WERI-Rb-1 (cell line): ENCODE measurements at regions not wholly inside any gene's neighbourhood (a gene's known extent, or its start where the extent isn't known, plus 50 kb on each side); places are given as distances from the start of the nearest gene placed in this dataset.

ENCODE experiments used
- DNase-seq: peaks from one replicate; pipeline ENCODE4 v3.0.0-alpha.2; 2020
- H3K27ac ChIP-seq: fragments of 250-450 bp; sonication (Bioruptor Pico); 2 replicates; pipeline ENCODE4 v1.5.1; 2020; ENCODE audit warnings: mild to moderate bottlenecking, moderate library complexity
- H3K27me3 ChIP-seq: fragments of 250-450 bp; sonication (Bioruptor Pico); 2 replicates; pipeline ENCODE4 v1.5.1; 2021; ENCODE audit warnings: mild to moderate bottlenecking, low read depth, moderate library complexity; ENCODE audit not compliant: insufficient read depth, severe bottlenecking
- H3K36me3 ChIP-seq: fragments of 250-450 bp; sonication (Bioruptor Pico); 2 replicates; pipeline ENCODE4 v1.5.1; 2020; ENCODE audit warnings: mild to moderate bottlenecking, moderate library complexity
- H3K4me3 ChIP-seq: 2 replicates; pipeline ENCODE4 v1.5.1; 2011; ENCODE audit warnings: low read depth, mild to moderate bottlenecking, control low read depth, low read length
- H3K9me3 ChIP-seq: fragments of 250-450 bp; sonication (Bioruptor Pico); 2 replicates; pipeline ENCODE4 v1.5.1; 2021; ENCODE audit warnings: mild to moderate bottlenecking, moderate library complexity; ENCODE audit not compliant: severe bottlenecking
- CTCF ChIP-seq: IDR thresholded peaks from 2 replicates; pipeline ENCODE4 v1.5.1; 2011; ENCODE audit warnings: low read depth, mild to moderate bottlenecking, control low read depth, inconsistent platforms, low read length

- no peak overlapping the region for H3K27ac ChIP-seq
- TF ChIP-seq CTCF: no peak
Observed at GRCh38 chr12:75712223-75712622, 200.8 kb upstream of the KRR1 start.

GRCh38 chr12:75711271-75711670 lies 199.9 kb upstream of the KRR1 start:
- H3K36me3 ChIP-seq: no peaks in the 10 kb centered on the region
- no peak for DNase-seq
- no peak overlapping the region for H3K27ac ChIP-seq
- H3K4me3 ChIP-seq: no peak overlapping the region
- TF ChIP-seq CTCF: no peak
- H3K9me3 ChIP-seq: peaks cover 3% of the 10 kb centered on the region
- H3K27me3 ChIP-seq: no peaks in the 10 kb centered on the region

More at GRCh38 chr12:75712223-75712622, 200.8 kb upstream of the KRR1 start:
- H3K27me3 ChIP-seq: no peaks in the 10 kb centered on the region
- DNase-seq: no peak
- no peaks in the 10 kb centered on the region for H3K36me3 ChIP-seq
- no peak overlapping the region for H3K4me3 ChIP-seq
- H3K9me3 ChIP-seq: peaks cover 3% of the 10 kb centered on the region

- no peak for DNase-seq
- H3K27ac ChIP-seq: no peak overlapping the region
Observed at GRCh38 chr12:75710361-75711069, 199.1 kb upstream of the KRR1 start.

GRCh38 chr12:75709503-75709902 lies 198.1 kb upstream of the KRR1 start:
- Histone ChIP-seq H3K36me3 (no peaks in the 10 kb centered on the region), H3K4me3 (no peak overlapping the region), H3K27ac (no peak overlapping the region), H3K27me3 (no peaks in the 10 kb centered on the region), H3K9me3 (no peaks in the 10 kb centered on the region)
- DNase-seq: no peak
- no peak for TF ChIP-seq CTCF

More at GRCh38 chr12:75710361-75711069, 199.1 kb upstream of the KRR1 start:
- no peak for TF ChIP-seq CTCF
- H3K9me3 ChIP-seq: no peaks in the 10 kb centered on the region
- H3K36me3 ChIP-seq: no peaks in the 10 kb centered on the region
- H3K27me3 ChIP-seq: no peaks in the 10 kb centered on the region
- H3K4me3 ChIP-seq: no peak overlapping the region

GRCh38 chr12:75708802-75709201 lies 197.4 kb upstream of the KRR1 start:
- Histone ChIP-seq H3K9me3 (no peaks in the 10 kb centered on the region), H3K4me3 (no peak overlapping the region), H3K27me3 (no peaks in the 10 kb centered on the region), H3K27ac (no peak overlapping the region), H3K36me3 (no peaks in the 10 kb centered on the region)
- no peak for DNase-seq
- TF ChIP-seq CTCF: no peak

- Histone ChIP-seq H3K27me3 (no peaks in the 10 kb centered on the region), H3K4me3 (no peak overlapping the region), H3K27ac (no peak overlapping the region), H3K36me3 (no peaks in the 10 kb centered on the region), H3K9me3 (no peaks in the 10 kb centered on the region)
- DNase-seq: no peak
- TF ChIP-seq CTCF: no peak
Observed at GRCh38 chr12:75707983-75708382, 196.6 kb upstream of the KRR1 start.
